DLD1 (cell line): ENCODE measurements at regions not wholly inside any gene's neighbourhood (a gene's known extent, or its start where the extent isn't known, plus 50 kb on each side); places are given as distances from the start of the nearest gene placed in this dataset.

Experiments
- in situ Hi-C: cut with HindIII; loops from 2 replicates; pipeline ENCODE4 v1.10.0; 2017; ENCODE audit warnings: low sequenced_read_pairs

GRCh38 chr5:128870923-128871322 is 94.4 kb upstream of the SLC27A6 start:
- in situ Hi-C loops: no loop called here

- in situ Hi-C loops: no loop called here
Observed at GRCh38 chr5:128876569-128877382, 88.5 kb upstream of the SLC27A6 start.

- in situ Hi-C loops: no loop called here
Observed at GRCh38 chr5:128877476-128877875, 87.8 kb upstream of the SLC27A6 start.

- in situ Hi-C loops: no loop called here
Observed at GRCh38 chr5:128881502-128882018, 83.7 kb upstream of the SLC27A6 start.

- in situ Hi-C loops: no loop called here
Observed at GRCh38 chr5:128885649-128886255, 79.5 kb upstream of the SLC27A6 start.

GRCh38 chr5:128895122-128895521 is 70.2 kb upstream of the SLC27A6 start:
- in situ Hi-C loops: no loop called here

- in situ Hi-C loops: no loop called here
Observed at GRCh38 chr5:128896675-128897074, 68.6 kb upstream of the SLC27A6 start.

- in situ Hi-C loops: no loop called here
Observed at GRCh38 chr5:128903550-128903949, 61.7 kb upstream of the SLC27A6 start.

GRCh38 chr5:128904805-128905567 is 60.3 kb upstream of the SLC27A6 start:
- in situ Hi-C loops: no loop called here

GRCh38 chr5:128905568-128906110 is 59.6 kb upstream of the SLC27A6 start:
- in situ Hi-C loops: no loop called here

- in situ Hi-C loops: no loop called here
Observed at GRCh38 chr5:128913551-128913950, 51.7 kb upstream of the SLC27A6 start.
